ENCODE measurements at regions not wholly inside any gene's neighbourhood (a gene's known extent, or its start where the extent isn't known, plus 50 kb on each side); places are given as distances from the start of the nearest gene placed in this dataset.

DNA sequence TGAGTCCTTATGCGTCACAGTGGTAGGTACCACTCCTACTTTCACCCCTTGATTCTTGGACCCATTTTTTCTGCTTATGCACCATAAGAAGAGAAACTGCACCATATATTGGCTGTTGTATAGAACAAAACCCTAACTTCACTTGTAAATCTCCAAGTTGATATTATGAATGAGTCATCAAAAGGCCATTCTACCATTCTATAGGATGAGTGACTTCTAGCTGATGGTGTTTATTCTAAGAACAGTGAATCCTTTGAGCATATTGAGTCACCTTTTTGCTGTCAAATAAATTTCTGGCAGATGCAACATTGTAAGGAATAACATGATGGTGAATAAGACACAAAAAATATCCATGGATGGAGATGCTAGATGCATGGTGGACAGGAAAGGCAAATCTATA, 57.7 kb downstream of the POLR1D start:
- Histone ChIP-seq H3K9me1 (replicated peaks; ENCODE audit: control insufficient read depth, extremely low read depth, insufficient read depth, low read length) (no peaks in the 10 kb centered on the region), H3K36me3 (ENCODE audit: control insufficient read depth in 2 of 2, extremely low read depth in 1 of 2, insufficient read depth in 2 of 2, low read length in 2 of 2) (no peaks in the 10 kb centered on the region), H3K79me2 (ENCODE audit: control insufficient read depth, insufficient read depth, low read length) (no peaks in the 10 kb centered on the region), H4K20me1 (replicated peaks; ENCODE audit: control insufficient read depth, extremely low read depth, insufficient read depth, low read length) (no peaks in the 10 kb centered on the region), H3K4me1 (ENCODE audit: control insufficient read depth, extremely low read depth, insufficient read depth, low read length) (no peaks in the 10 kb centered on the region), H3K27ac (ENCODE audit: insufficient read depth, low read depth, low read length) (no peak overlapping the region), H3K9me3 (replicated peaks; ENCODE audit: control insufficient read depth, insufficient read depth, low read length) (no peaks in the 10 kb centered on the region), H2AFZ (ENCODE audit: low read depth, low read length) (no peak overlapping the region), H3K4me3 (replicated peaks in 1 of 3; ENCODE audit: insufficient read depth in 1 of 3, low read depth in 1 of 3, low read length in 3 of 3) (no peak overlapping the region), H3K4me2 (ENCODE audit: insufficient read depth, low read length) (no peak overlapping the region), H3K27me3 (ENCODE audit: control insufficient read depth in 2 of 2, insufficient read depth in 2 of 2, low read length in 2 of 2) (peaks cover 3 to 10% of the 10 kb centered on the region in 2 experiments), H3K9ac (replicated peaks; ENCODE audit: extremely low read depth, insufficient read depth, low read length) (no peak overlapping the region)
- no peak for TF ChIP-seq FOS (IDR thresholded peaks at IDR 0.05; ENCODE audit: borderline replicate concordance, insufficient read depth, low read length)
- no peak for TF ChIP-seq EZH2 (IDR thresholded peaks at IDR 0.05; ENCODE audit: borderline replicate concordance, low read depth, low read length, severe bottlenecking)
- TF ChIP-seq, protein P1, sequence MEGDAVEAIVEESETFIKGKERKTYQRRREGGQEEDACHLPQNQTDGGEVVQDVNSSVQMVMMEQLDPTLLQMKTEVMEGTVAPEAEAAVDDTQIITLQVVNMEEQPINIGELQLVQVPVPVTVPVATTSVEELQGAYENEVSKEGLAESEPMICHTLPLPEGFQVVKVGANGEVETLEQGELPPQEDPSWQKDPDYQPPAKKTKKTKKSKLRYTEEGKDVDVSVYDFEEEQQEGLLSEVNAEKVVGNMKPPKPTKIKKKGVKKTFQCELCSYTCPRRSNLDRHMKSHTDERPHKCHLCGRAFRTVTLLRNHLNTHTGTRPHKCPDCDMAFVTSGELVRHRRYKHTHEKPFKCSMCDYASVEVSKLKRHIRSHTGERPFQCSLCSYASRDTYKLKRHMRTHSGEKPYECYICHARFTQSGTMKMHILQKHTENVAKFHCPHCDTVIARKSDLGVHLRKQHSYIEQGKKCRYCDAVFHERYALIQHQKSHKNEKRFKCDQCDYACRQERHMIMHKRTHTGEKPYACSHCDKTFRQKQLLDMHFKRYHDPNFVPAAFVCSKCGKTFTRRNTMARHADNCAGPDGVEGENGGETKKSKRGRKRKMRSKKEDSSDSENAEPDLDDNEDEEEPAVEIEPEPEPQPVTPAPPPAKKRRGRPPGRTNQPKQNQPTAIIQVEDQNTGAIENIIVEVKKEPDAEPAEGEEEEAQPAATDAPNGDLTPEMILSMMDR (IDR thresholded peaks at IDR 0.05; ENCODE audit: extremely low read depth in 1 of 2, insufficient read depth in 1 of 2, low read depth in 1 of 2, low read length in 2 of 2) = no peak
- TF ChIP-seq MYC (IDR thresholded peaks at IDR 0.05; ENCODE audit: low read depth, low read length) = no peak
- TF ChIP-seq, protein P2, sequence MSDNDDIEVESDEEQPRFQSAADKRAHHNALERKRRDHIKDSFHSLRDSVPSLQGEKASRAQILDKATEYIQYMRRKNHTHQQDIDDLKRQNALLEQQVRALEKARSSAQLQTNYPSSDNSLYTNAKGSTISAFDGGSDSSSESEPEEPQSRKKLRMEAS (IDR thresholded peaks at IDR 0.05; ENCODE audit: insufficient read depth, insufficient read length) = no peak
- TF ChIP-seq GATA2 (IDR thresholded peaks at IDR 0.05; ENCODE audit: insufficient read depth, insufficient read length, low read depth, low read length) = no peak
- TF ChIP-seq POLR2A (IDR thresholded peaks at IDR 0.05; ENCODE audit: low read depth, low read length) = no peak
- no peak for TF ChIP-seq POLR2AphosphoS5 (IDR thresholded peaks at IDR 0.05; ENCODE audit: insufficient read depth, low read depth, low read length)
- TF ChIP-seq JUN (IDR thresholded peaks at IDR 0.05; ENCODE audit: borderline replicate concordance, insufficient read depth, insufficient read length, low read depth) = no peak
- dilution Hi-C loops (cut with MboI; ENCODE audit: extremely low pct_ligation_motif_present, low sequenced_read_pairs) = no loop called here
- POLR2A ChIA-PET = no interaction called here
- intact Hi-C loops (cut with micrococcal nuclease) = no loop called here
- CTCF ChIA-PET = no interaction called here
- BruUV-seq (replicated peaks) = no TSS peak
- FAIRE-seq = no peak
- DNase-seq (ENCODE audit: low read depth, low spot score) = no peak

Data from endothelial cell of umbilical vein (primary cell).